ENCODE measurements at regions not wholly inside any gene's neighbourhood (a gene's known extent, or its start where the extent isn't known, plus 50 kb on each side); places are given as distances from the start of the nearest gene placed in this dataset.

GRCh38 chr20:63070301-63070625 lies 63.5 kb upstream of the BHLHE23 start:
- POLR2A ChIA-PET: interaction anchor here (0.7 kb wide), 1 partner anchor 16 kb away, joined by 3 read pairs; no protein-coding TSS in a partner anchor
- no peak overlapping the region for H3K4me3 Mint-ChIP-seq (ENCODE audit: unreplicated experiment)
- no peaks in the 10 kb centered on the region for H3K4me1 Mint-ChIP-seq (ENCODE audit: insufficient read depth, unreplicated experiment)
- no peaks in the 10 kb centered on the region for H3K36me3 Mint-ChIP-seq (ENCODE audit: insufficient read depth, unreplicated experiment)
- DNase-seq (ENCODE audit: unreplicated experiment): no peak
- intact Hi-C loops (cut with micrococcal nuclease): no loop called here
- CTCF ChIA-PET: no interaction called here
- BruUV-seq (replicated peaks): no TSS peak
- no peak overlapping the region for H3K27ac Mint-ChIP-seq (ENCODE audit: low read depth, unreplicated experiment)
- H3K27me3 Mint-ChIP-seq (ENCODE audit: insufficient read depth, unreplicated experiment): peaks cover 18% of the 10 kb centered on the region
- no peak for TF ChIP-seq CTCF (IDR thresholded peaks at IDR 0.05; ENCODE audit: unreplicated experiment)
- H3K9me3 Mint-ChIP-seq (ENCODE audit: unreplicated experiment): no peaks in the 10 kb centered on the region

GRCh38 chr20:63068711-63069367 lies 62.1 kb upstream of the BHLHE23 start:
- ChIA-PET CTCF (interaction anchor here (0.7 to 1.8 kb wide), 4 partner anchors 12 to 155 kb away, joined by 3 to 6 read pairs (median 4); no protein-coding TSS in a partner anchor), POLR2A (no interaction called here)
- no peaks in the 10 kb centered on the region for H3K4me1 Mint-ChIP-seq (ENCODE audit: insufficient read depth, unreplicated experiment)
- H3K4me3 Mint-ChIP-seq (ENCODE audit: unreplicated experiment): no peak overlapping the region
- intact Hi-C loops (cut with micrococcal nuclease): no loop called here
- DNase-seq (ENCODE audit: unreplicated experiment): no peak
- BruUV-seq (replicated peaks): no TSS peak
- no peaks in the 10 kb centered on the region for H3K36me3 Mint-ChIP-seq (ENCODE audit: insufficient read depth, unreplicated experiment)
- H3K27me3 Mint-ChIP-seq (ENCODE audit: insufficient read depth, unreplicated experiment): peaks cover 18% of the 10 kb centered on the region
- no peak for TF ChIP-seq CTCF (IDR thresholded peaks at IDR 0.05; ENCODE audit: unreplicated experiment)
- no peaks in the 10 kb centered on the region for H3K9me3 Mint-ChIP-seq (ENCODE audit: unreplicated experiment)
- H3K27ac Mint-ChIP-seq (ENCODE audit: low read depth, unreplicated experiment): no peak overlapping the region

- DNase-seq (ENCODE audit: unreplicated experiment): no peak
- no peaks in the 10 kb centered on the region for H3K9me3 Mint-ChIP-seq (ENCODE audit: unreplicated experiment)
- intact Hi-C loops (cut with micrococcal nuclease): no loop called here
- peaks cover 18% of the 10 kb centered on the region for H3K27me3 Mint-ChIP-seq (ENCODE audit: insufficient read depth, unreplicated experiment)
- H3K4me1 Mint-ChIP-seq (ENCODE audit: insufficient read depth, unreplicated experiment): no peaks in the 10 kb centered on the region
- ChIA-PET CTCF (interaction anchor here (0.6 to 1.8 kb wide), 3 partner anchors 11 to 316 kb away, joined by 3 to 6 read pairs (median 3); no protein-coding TSS in a partner anchor), POLR2A (no interaction called here)
- no peak overlapping the region for H3K27ac Mint-ChIP-seq (ENCODE audit: low read depth, unreplicated experiment)
- no peaks in the 10 kb centered on the region for H3K36me3 Mint-ChIP-seq (ENCODE audit: insufficient read depth, unreplicated experiment)
- BruUV-seq (replicated peaks): no TSS peak
- H3K4me3 Mint-ChIP-seq (ENCODE audit: unreplicated experiment): no peak overlapping the region
- no peak for TF ChIP-seq CTCF (IDR thresholded peaks at IDR 0.05; ENCODE audit: unreplicated experiment)
These were observed 61.2 kb upstream of the BHLHE23 start for GRCh38 chr20:63067721-63068560.

GRCh38 chr20:63067266-63067635 lies 60.5 kb upstream of the BHLHE23 start:
- BruUV-seq (replicated peaks): no TSS peak

More at GRCh38 chr20:63067266-63067635, 60.5 kb upstream of the BHLHE23 start:
- Mint-ChIP-seq H3K27ac (ENCODE audit: low read depth, unreplicated experiment) (no peak overlapping the region), H3K36me3 (ENCODE audit: insufficient read depth, unreplicated experiment) (no peaks in the 10 kb centered on the region), H3K4me1 (ENCODE audit: insufficient read depth, unreplicated experiment) (no peaks in the 10 kb centered on the region), H3K27me3 (ENCODE audit: insufficient read depth, unreplicated experiment) (peaks cover 18% of the 10 kb centered on the region), H3K9me3 (ENCODE audit: unreplicated experiment) (no peaks in the 10 kb centered on the region), H3K4me3 (ENCODE audit: unreplicated experiment) (no peak overlapping the region)
- CTCF ChIA-PET: interaction anchor here (0.6 kb wide), 1 partner anchor 37 kb away, joined by 3 read pairs; no protein-coding TSS in a partner anchor
- no peak for TF ChIP-seq CTCF (IDR thresholded peaks at IDR 0.05; ENCODE audit: unreplicated experiment)
- intact Hi-C loops (cut with micrococcal nuclease): no loop called here
- no peak for DNase-seq (ENCODE audit: unreplicated experiment)
- POLR2A ChIA-PET: no interaction called here
